Osteocyte (in vitro differentiated cells): ENCODE measurements at regions not wholly inside any gene's neighbourhood (a gene's known extent, or its start where the extent isn't known, plus 50 kb on each side); places are given as distances from the start of the nearest gene placed in this dataset.

Experiments
- DNase-seq: peaks from one replicate; pipeline ENCODE4 v3.0.0; 2021; ENCODE audit warnings: mixed read lengths; ENCODE audit not compliant: unreplicated experiment; ENCODE audit errors: extremely low spot score
- H3K27ac Mint-ChIP-seq: one replicate; pipeline ENCODE4 v1.8.0; 2021; ENCODE audit warnings: mild to moderate bottlenecking, mixed read lengths; ENCODE audit not compliant: unreplicated experiment
- H3K27me3 Mint-ChIP-seq: one replicate; pipeline ENCODE4 v1.8.0; 2021; ENCODE audit warnings: mixed read lengths; ENCODE audit not compliant: unreplicated experiment
- H3K36me3 Mint-ChIP-seq: one replicate; pipeline ENCODE4 v1.8.0; 2021; ENCODE audit warnings: mixed read lengths; ENCODE audit not compliant: unreplicated experiment
- H3K4me1 Mint-ChIP-seq: one replicate; pipeline ENCODE4 v1.8.0; 2021; ENCODE audit warnings: mixed read lengths; ENCODE audit not compliant: unreplicated experiment
- H3K4me3 Mint-ChIP-seq: one replicate; pipeline ENCODE4 v1.8.0; 2021; ENCODE audit warnings: mild to moderate bottlenecking, moderate library complexity, mixed read lengths; ENCODE audit not compliant: unreplicated experiment
- H3K9me3 Mint-ChIP-seq: one replicate; pipeline ENCODE4 v1.8.0; 2021; ENCODE audit warnings: mixed read lengths; ENCODE audit not compliant: unreplicated experiment
- CTCF ChIP-seq: fragments of 200-600 bp; sonication (generic); IDR thresholded peaks from 2 replicates; pipeline ENCODE4 v1.5.0; 2021; ENCODE audit warnings: antibody characterized with exemption, mild to moderate bottlenecking, moderate library complexity

DNA sequence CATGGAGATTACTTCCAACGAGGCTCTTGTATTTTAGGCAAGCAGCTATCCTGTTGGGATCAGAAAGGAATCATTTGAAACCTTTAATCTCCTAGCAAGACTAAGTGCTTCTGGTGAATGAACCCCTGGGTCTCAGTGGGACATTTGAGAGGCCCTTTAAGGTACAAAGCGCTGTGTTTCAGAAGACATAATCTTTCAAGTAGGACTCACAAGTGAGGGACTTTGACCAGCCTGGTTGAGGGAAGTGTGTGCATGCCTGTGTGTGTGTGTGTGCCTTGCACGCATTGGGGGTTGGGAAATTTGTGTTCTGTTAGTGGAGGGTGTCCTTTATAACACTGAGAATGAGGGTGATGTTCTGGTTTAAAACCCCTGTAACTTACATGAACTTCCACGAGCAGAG is 64.4 kb upstream of the KCNG1 start:
- TF ChIP-seq CTCF = no peak
- Mint-ChIP-seq H3K4me1 (peaks cover 5% of the 10 kb centered on the region), H3K27ac (no peak overlapping the region), H3K27me3 (peaks cover 84% of the 10 kb centered on the region), H3K4me3 (no peak overlapping the region), H3K9me3 (no peaks in the 10 kb centered on the region), H3K36me3 (no peaks in the 10 kb centered on the region)
- no peak for DNase-seq

GRCh38 chr20:51085769-51086168 is 62.9 kb upstream of the KCNG1 start:
- Mint-ChIP-seq H3K4me1 (no peaks in the 10 kb centered on the region), H3K9me3 (no peaks in the 10 kb centered on the region), H3K27me3 (peaks cover 77% of the 10 kb centered on the region), H3K27ac (no peak overlapping the region), H3K4me3 (no peak overlapping the region), H3K36me3 (no peaks in the 10 kb centered on the region)
- no peak for DNase-seq
- no peak for TF ChIP-seq CTCF

DNA sequence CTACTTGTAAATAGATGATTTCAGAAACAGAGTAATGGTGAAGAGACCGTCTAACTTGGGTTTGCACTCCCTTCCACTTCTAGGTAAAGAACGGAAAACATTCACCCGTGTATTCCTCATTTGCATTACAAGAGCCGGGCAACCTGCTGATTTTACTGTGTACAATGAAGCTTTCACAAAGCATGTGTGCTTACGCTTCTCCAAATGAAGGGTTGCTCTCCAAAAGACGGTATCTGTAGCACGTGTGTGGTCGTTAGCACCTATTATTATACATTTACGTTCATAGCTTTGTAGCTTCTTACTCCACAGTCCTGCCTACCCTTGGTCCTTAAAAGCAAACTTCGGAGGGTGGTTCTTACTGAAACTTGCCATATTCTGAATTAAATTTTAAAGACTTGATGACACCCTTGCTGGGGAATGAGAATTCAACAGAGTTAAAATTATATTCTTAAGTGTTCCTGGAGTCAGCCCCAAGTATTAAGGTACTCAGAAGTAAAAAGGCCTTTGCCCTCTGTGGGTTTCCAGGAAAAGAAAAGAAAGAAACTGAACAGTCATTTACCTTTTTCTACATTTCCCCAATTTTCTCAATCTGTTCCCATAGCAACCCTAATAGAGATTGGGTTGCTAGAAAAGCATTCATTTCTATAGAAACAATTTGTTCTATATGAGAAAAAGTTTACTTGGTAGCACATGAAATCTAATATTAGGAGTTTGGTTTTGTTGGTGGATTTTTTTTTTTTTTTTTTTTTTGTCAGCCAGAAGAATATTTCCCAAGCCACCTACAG is 61.9 kb upstream of the KCNG1 start:
- no peak overlapping the region for H3K27ac Mint-ChIP-seq
- no peak for TF ChIP-seq CTCF
- H3K4me3 Mint-ChIP-seq = no peak overlapping the region
- no peaks in the 10 kb centered on the region for H3K4me1 Mint-ChIP-seq
- peaks cover 77% of the 10 kb centered on the region for H3K27me3 Mint-ChIP-seq
- DNase-seq = no peak
- H3K36me3 Mint-ChIP-seq = no peaks in the 10 kb centered on the region
- H3K9me3 Mint-ChIP-seq = no peaks in the 10 kb centered on the region

DNA sequence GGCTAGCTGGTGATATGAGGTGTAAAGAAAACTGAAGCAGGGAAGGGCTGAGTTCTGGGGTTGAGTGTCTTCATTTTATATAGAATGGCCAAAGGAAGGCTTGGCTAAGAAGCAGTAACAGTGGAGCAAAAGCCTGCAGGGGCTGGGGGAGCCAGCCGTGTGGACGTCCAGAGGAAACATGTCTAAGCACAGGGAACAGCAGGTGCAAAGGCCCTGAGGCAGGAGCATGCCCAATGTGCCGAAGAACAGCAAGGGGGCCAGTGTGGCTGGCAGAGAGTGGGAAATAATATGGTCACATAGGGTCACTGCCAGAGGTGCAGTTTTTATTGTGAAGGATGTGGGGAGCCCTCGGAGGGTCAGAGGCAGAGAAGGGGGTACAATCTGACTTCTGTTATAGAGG is 60.5 kb upstream of the KCNG1 start:
- H3K9me3 Mint-ChIP-seq = no peaks in the 10 kb centered on the region
- no peak overlapping the region for H3K4me3 Mint-ChIP-seq
- no peak for DNase-seq
- H3K27me3 Mint-ChIP-seq = peaks cover 79% of the 10 kb centered on the region
- H3K36me3 Mint-ChIP-seq = no peaks in the 10 kb centered on the region
- H3K27ac Mint-ChIP-seq = no peak overlapping the region
- peaks cover 2% of the 10 kb centered on the region for H3K4me1 Mint-ChIP-seq
- no peak for TF ChIP-seq CTCF

GRCh38 chr20:51082988-51083387 is 60.1 kb upstream of the KCNG1 start:
- H3K4me1 Mint-ChIP-seq = peaks cover 2% of the 10 kb centered on the region
- no peak for TF ChIP-seq CTCF
- H3K4me3 Mint-ChIP-seq = no peak overlapping the region
- no peaks in the 10 kb centered on the region for H3K9me3 Mint-ChIP-seq
- no peak overlapping the region for H3K27ac Mint-ChIP-seq
- H3K36me3 Mint-ChIP-seq = no peaks in the 10 kb centered on the region
- DNase-seq = no peak
- H3K27me3 Mint-ChIP-seq = peaks cover 80% of the 10 kb centered on the region
